Endothelial cell of umbilical vein (primary cell): ENCODE measurements at regions not wholly inside any gene's neighbourhood (a gene's known extent, or its start where the extent isn't known, plus 50 kb on each side); places are given as distances from the start of the nearest gene placed in this dataset.

Experiments used
- BruUV-seq: library from RNA; stranded (reverse); fragments of 400-500 nt; replicated peaks from 2 replicates; lab custom pipeline; 2021; lab: Mats Ljungman, UMichigan
- CTCF ChIA-PET: fragments of 300-600, 350-600 bp; sonication (Branson Sonifier 250); formaldehyde crosslinking; loops from one replicate; lab custom pipeline; 2021; ENCODE audit warnings: antibody characterized with exemption, inconsistent platforms; lab: Charles Lee
- POLR2A ChIA-PET: fragments of 300-600, 350-600 bp; sonication (Branson Sonifier 250); formaldehyde crosslinking; loops from one replicate; lab custom pipeline; 2021; ENCODE audit warnings: antibody characterized with exemption, inconsistent platforms; lab: Charles Lee
- DNase-seq: peaks from one replicate; pipeline ENCODE4 v3.0.0-alpha.2; 2011; ENCODE audit warnings: low read depth, low spot score
- FAIRE-seq: peaks from 2 replicates; lab custom pipeline; 2011; peaks lifted over from hg19 to GRCh38; lab: Jason Lieb, UNC
- H2AFZ ChIP-seq: 2 replicates; pipeline ENCODE4 v1.6.0; 2012; ENCODE audit warnings: low read depth, low read length, control low read depth, inconsistent platforms
- H3K27ac ChIP-seq: 2 replicates; pipeline ENCODE4 v1.5.1; 2011; ENCODE audit warnings: low read depth, mild to moderate bottlenecking, control low read depth, low read length, moderate library complexity; ENCODE audit not compliant: insufficient read depth
- H3K27me3 ChIP-seq, 2 experiments: 2 replicates each; pipeline versions ENCODE4 v1.6.0 to v1.6.1; 2011; ENCODE audit warnings: low read length in 2 of 2, mixed read lengths in 1 of 2; ENCODE audit not compliant: control insufficient read depth in 2 of 2, insufficient read depth in 2 of 2
- H3K36me3 ChIP-seq, 2 experiments: 2 replicates in 1 of 2; 3 replicates in 1 of 2; pipeline ENCODE4 v1.5.1; 2011; ENCODE audit warnings: low read length in 2 of 2, mild to moderate bottlenecking in 1 of 2, moderate library complexity in 1 of 2; ENCODE audit not compliant: control insufficient read depth in 2 of 2, insufficient read depth in 2 of 2; ENCODE audit errors: extremely low read depth in 1 of 2
- H3K4me1 ChIP-seq: 3 replicates; pipeline ENCODE4 v1.5.1; 2011; ENCODE audit warnings: mild to moderate bottlenecking, low read length; ENCODE audit not compliant: control insufficient read depth, insufficient read depth; ENCODE audit errors: extremely low read depth
- H3K4me2 ChIP-seq: 2 replicates; pipeline ENCODE4 v1.6.1; 2011; ENCODE audit warnings: low read length, control low read depth, mixed read lengths; ENCODE audit not compliant: insufficient read depth
- H3K4me3 ChIP-seq, 3 experiments: fragments of 200-600 bp in 1 of 3; sonication (generic), shearing (Covaris generic) in 1 of 3; replicated peaks in 1 of 3; 2 replicates each; pipeline ENCODE4 v1.5.1; 2011 to 2016; ENCODE audit warnings: control low read depth in 3 of 3, low read length in 3 of 3, mild to moderate bottlenecking in 2 of 3, inconsistent platforms in 1 of 3, low read depth in 1 of 3, moderate library complexity in 1 of 3; ENCODE audit not compliant: insufficient read depth in 1 of 3
- H3K79me2 ChIP-seq: 2 replicates; pipeline ENCODE4 v1.6.0; 2012; ENCODE audit warnings: low read length, inconsistent platforms; ENCODE audit not compliant: control insufficient read depth, insufficient read depth
- H3K9ac ChIP-seq: replicated peaks from 2 replicates; pipeline ENCODE3; 2011; ENCODE audit warnings: low read length, control low read depth; ENCODE audit not compliant: insufficient read depth; ENCODE audit errors: extremely low read depth
- H3K9me1 ChIP-seq: replicated peaks from 3 replicates; pipeline ENCODE4 v1.6.0; 2011; ENCODE audit warnings: mild to moderate bottlenecking, low read length; ENCODE audit not compliant: control insufficient read depth, insufficient read depth; ENCODE audit errors: extremely low read depth
- H3K9me3 ChIP-seq: replicated peaks from 2 replicates; pipeline ENCODE4 v1.5.1; 2012; ENCODE audit warnings: low read length, inconsistent platforms; ENCODE audit not compliant: control insufficient read depth, insufficient read depth
- H4K20me1 ChIP-seq: replicated peaks from 2 replicates; pipeline ENCODE3; 2011; ENCODE audit warnings: mild to moderate bottlenecking, low read length; ENCODE audit not compliant: control insufficient read depth, insufficient read depth; ENCODE audit errors: extremely low read depth
- CTCF ChIP-seq, 2 donors: IDR thresholded peaks; 1 replicate in 1 of 2; 2 replicates in 1 of 2; pipeline ENCODE4 v1.5.1; 2011; ENCODE audit warnings: low read length in 2 of 2, mild to moderate bottlenecking in 2 of 2, moderate library complexity in 2 of 2, control low read depth in 1 of 2, inconsistent platforms in 1 of 2, low read depth in 1 of 2; ENCODE audit not compliant: insufficient read depth in 1 of 2; ENCODE audit errors: extremely low read depth in 1 of 2
- EZH2 ChIP-seq: IDR thresholded peaks from 2 replicates; pipeline ENCODE4 v1.6.1; 2012; ENCODE audit warnings: borderline replicate concordance, low read depth, mild to moderate bottlenecking, moderate library complexity, low read length, inconsistent platforms; ENCODE audit not compliant: severe bottlenecking
- FOS ChIP-seq: IDR thresholded peaks from 2 replicates; pipeline ENCODE4 v1.6.1; 2011; ENCODE audit warnings: mild to moderate bottlenecking, low read length, moderate library complexity, borderline replicate concordance; ENCODE audit not compliant: insufficient read depth
- GATA2 ChIP-seq: IDR thresholded peaks from 2 replicates; pipeline ENCODE4 v1.7.0; 2011; ENCODE audit warnings: low read depth, mild to moderate bottlenecking, moderate library complexity, mixed read lengths, low read length; ENCODE audit not compliant: insufficient read length, insufficient read depth
- MAX ChIP-seq: IDR thresholded peaks from 2 replicates; pipeline ENCODE4 v1.6.1; 2011; ENCODE audit not compliant: insufficient read depth, insufficient read length
- MYC ChIP-seq: IDR thresholded peaks from one replicate; pipeline ENCODE4 v1.6.1; 2011; ENCODE audit warnings: mild to moderate bottlenecking, low read depth, low read length
- POLR2A ChIP-seq: IDR thresholded peaks from 2 replicates; pipeline ENCODE4 v1.6.1; 2012; ENCODE audit warnings: low read depth, mild to moderate bottlenecking, control low read depth, low read length
- POLR2AphosphoS5 ChIP-seq: IDR thresholded peaks from 2 replicates; pipeline ENCODE4 v1.6.1; 2012; ENCODE audit warnings: low read depth, mild to moderate bottlenecking, control low read depth, low read length, moderate library complexity; ENCODE audit not compliant: insufficient read depth
- dilution Hi-C: fragments of 300-500 bp; cut with MboI; formaldehyde crosslinking; loops from one replicate; pipeline ENCODE4 v1.15.0; 2019; ENCODE audit warnings: low sequenced_read_pairs; ENCODE audit not compliant: extremely low pct_ligation_motif_present
- intact Hi-C: fragments of 100-400 bp; cut with micrococcal nuclease; formaldehyde crosslinking; loops from one replicate; pipeline ENCODE4 v1.10.0; 2022

- no peak for TF ChIP-seq MYC
- no peak for TF ChIP-seq CTCF (IDR thresholded peaks at IDR 0.05; ENCODE audit: extremely low read depth in 1 of 2, insufficient read depth in 1 of 2, low read depth in 1 of 2, low read length in 2 of 2)
- TF ChIP-seq MAX, result no peak
- TF ChIP-seq FOS, result no peak
- TF ChIP-seq POLR2AphosphoS5, result no peak
- TF ChIP-seq POLR2A, result no peak
- no peak for TF ChIP-seq GATA2
- no peak for TF ChIP-seq EZH2
- intact Hi-C loops, result no loop called here
- no TSS peak for BruUV-seq
- no peaks in the 10 kb centered on the region for H3K4me1 ChIP-seq
- no peak overlapping the region for H3K4me3 ChIP-seq
- dilution Hi-C loops, result no loop called here
- FAIRE-seq (no peak), DNase-seq (no peak)
- H3K4me2 ChIP-seq, result no peak overlapping the region
- no peaks in the 10 kb centered on the region for H3K79me2 ChIP-seq
- no peak overlapping the region for H2AFZ ChIP-seq
- POLR2A ChIA-PET, result no interaction called here
- no peaks in the 10 kb centered on the region for H4K20me1 ChIP-seq
- H3K36me3 ChIP-seq, result no peaks in the 10 kb centered on the region
- H3K27ac ChIP-seq, result no peak overlapping the region
- CTCF ChIA-PET, result interaction anchor here (1.5 kb wide), 1 partner anchor 26 kb away, joined by 3 read pairs; no protein-coding TSS in a partner anchor
- no peaks in the 10 kb centered on the region for H3K27me3 ChIP-seq
- H3K9ac ChIP-seq, result no peak overlapping the region
- no peaks in the 10 kb centered on the region for H3K9me1 ChIP-seq
- H3K9me3 ChIP-seq, result no peaks in the 10 kb centered on the region
Measured at GRCh38 chr2:41216978-41217377, 765.1 kb upstream of the SLC8A1 start.
